ENCODE measurements at regions not wholly inside any gene's neighbourhood (a gene's known extent, or its start where the extent isn't known, plus 50 kb on each side); places are given as distances from the start of the nearest gene placed in this dataset.

- DNase-seq: no peak
Observed at GRCh38 chr4:81577392-81577791, 105.7 kb upstream of the RASGEF1B start.

- DNase-seq: no peak
Observed at GRCh38 chr4:81574991-81575390, 103.3 kb upstream of the RASGEF1B start.

GRCh38 chr4:81573840-81574239 lies 102.1 kb upstream of the RASGEF1B start:
- DNase-seq: no peak

GRCh38 chr4:81572402-81572801 lies 100.7 kb upstream of the RASGEF1B start:
- DNase-seq: no peak

- DNase-seq: no peak
Observed at GRCh38 chr4:81571105-81571504, 99.4 kb upstream of the RASGEF1B start.

GRCh38 chr4:81566161-81566591 lies 94.5 kb upstream of the RASGEF1B start:
- no peak for DNase-seq

GRCh38 chr4:81565142-81565870 lies 93.6 kb upstream of the RASGEF1B start:
- peak; percentile 19 for DNase-seq

GRCh38 chr4:81564025-81564424 lies 92.3 kb upstream of the RASGEF1B start:
- DNase-seq: no peak

- DNase-seq: peak; percentile 65
Observed at GRCh38 chr4:81562093-81562492, 90.4 kb upstream of the RASGEF1B start.

- DNase-seq: no peak
Observed at GRCh38 chr4:81557306-81557705, 85.6 kb upstream of the RASGEF1B start.

- no peak for DNase-seq
Observed at GRCh38 chr4:81555489-81555888, 83.8 kb upstream of the RASGEF1B start.

- no peak for DNase-seq
Observed at GRCh38 chr4:81552086-81552485, 80.4 kb upstream of the RASGEF1B start.

GRCh38 chr4:81550388-81550859 lies 78.7 kb upstream of the RASGEF1B start:
- DNase-seq: no peak

GRCh38 chr4:81549984-81550383 lies 78.3 kb upstream of the RASGEF1B start:
- DNase-seq: no peak

- DNase-seq: no peak
Observed at GRCh38 chr4:81546777-81547176, 75.1 kb upstream of the RASGEF1B start.

- DNase-seq: no peak
Observed at GRCh38 chr4:81541161-81541945, 69.6 kb upstream of the RASGEF1B start.

GRCh38 chr4:81538716-81539427 lies 67.2 kb upstream of the RASGEF1B start:
- DNase-seq: peak; percentile 67

- DNase-seq: no peak
Observed at GRCh38 chr4:81531410-81531809, 59.7 kb upstream of the RASGEF1B start.

GRCh38 chr4:81528979-81529378 lies 57.3 kb upstream of the RASGEF1B start:
- no peak for DNase-seq

GRCh38 chr4:81528200-81528599 lies 56.5 kb upstream of the RASGEF1B start:
- no peak for DNase-seq

GRCh38 chr4:81527709-81528108 lies 56.0 kb upstream of the RASGEF1B start:
- DNase-seq: no peak

GRCh38 chr4:81527115-81527514 lies 55.4 kb upstream of the RASGEF1B start:
- DNase-seq: no peak

- DNase-seq: no peak
Observed at GRCh38 chr4:81526706-81527105, 55.0 kb upstream of the RASGEF1B start.

Measured in RPMI8226 (cell line).